Astrocyte (in vitro differentiated cells and primary cell): ENCODE measurements at regions not wholly inside any gene's neighbourhood (a gene's known extent, or its start where the extent isn't known, plus 50 kb on each side); places are given as distances from the start of the nearest gene placed in this dataset.

ENCODE experiments used
- DNase-seq: peaks from one replicate; pipeline ENCODE4 v3.0.0-alpha.2; 2010; ENCODE audit warnings: low read depth
- FAIRE-seq: peaks from 2 replicates; lab custom pipeline; 2011; peaks lifted over from hg19 to GRCh38; lab: Jason Lieb, UNC
- H2AFZ ChIP-seq: 2 replicates; pipeline ENCODE4 v1.6.0; 2012; ENCODE audit warnings: low read depth, low read length, inconsistent platforms
- H3K27ac ChIP-seq: 2 replicates; pipeline ENCODE4 v1.5.1; 2011; ENCODE audit warnings: low read depth, low read length, inconsistent platforms
- H3K27me3 ChIP-seq: 2 replicates; pipeline ENCODE4 v1.6.0; 2011; ENCODE audit warnings: low read length, inconsistent platforms; ENCODE audit not compliant: insufficient read depth
- H3K36me3 ChIP-seq: 2 replicates; pipeline ENCODE4 v1.5.1; 2011; ENCODE audit warnings: low read length, inconsistent platforms; ENCODE audit not compliant: insufficient read depth
- H3K4me1 ChIP-seq: 2 replicates; pipeline ENCODE4 v1.5.1; 2011; ENCODE audit warnings: low read length, inconsistent platforms; ENCODE audit not compliant: insufficient read depth
- H3K4me2 ChIP-seq: 2 replicates; pipeline ENCODE4 v1.6.0; 2012; ENCODE audit warnings: low read length, inconsistent platforms
- H3K4me3 ChIP-seq: 2 replicates; pipeline ENCODE4 v1.5.1; 2011; ENCODE audit warnings: low read depth, mild to moderate bottlenecking, low read length, inconsistent platforms; ENCODE audit not compliant: insufficient read depth
- H3K79me2 ChIP-seq: 2 replicates; pipeline ENCODE4 v1.6.0; 2012; ENCODE audit warnings: mild to moderate bottlenecking, low read length, inconsistent platforms; ENCODE audit not compliant: insufficient read depth
- H3K9ac ChIP-seq: 2 replicates; pipeline ENCODE4 v1.6.0; 2012; ENCODE audit warnings: mild to moderate bottlenecking, low read length, inconsistent platforms
- H3K9me3 ChIP-seq: 2 replicates; pipeline ENCODE4 v1.5.1; 2012; ENCODE audit warnings: low read depth, mild to moderate bottlenecking, low read length, inconsistent platforms; ENCODE audit not compliant: insufficient read depth
- H4K20me1 ChIP-seq: 2 replicates; pipeline ENCODE4 v1.6.0; 2012; ENCODE audit warnings: low read length, inconsistent platforms; ENCODE audit not compliant: insufficient read depth
- H3K27ac Mint-ChIP-seq: one replicate; pipeline ENCODE4 v1.8.0; 2021; ENCODE audit warnings: mild to moderate bottlenecking, mixed read lengths; ENCODE audit not compliant: unreplicated experiment
- H3K27me3 Mint-ChIP-seq: one replicate; pipeline ENCODE4 v1.8.0; 2021; ENCODE audit warnings: low read depth, mixed read lengths; ENCODE audit not compliant: unreplicated experiment
- H3K36me3 Mint-ChIP-seq: one replicate; pipeline ENCODE4 v1.8.0; 2021; ENCODE audit warnings: low read depth, mixed read lengths; ENCODE audit not compliant: unreplicated experiment
- H3K4me1 Mint-ChIP-seq: one replicate; pipeline ENCODE4 v1.8.0; 2021; ENCODE audit warnings: low read depth, mixed read lengths; ENCODE audit not compliant: unreplicated experiment
- H3K4me3 Mint-ChIP-seq: one replicate; pipeline ENCODE4 v1.8.0; 2021; ENCODE audit warnings: mild to moderate bottlenecking, moderate library complexity, mixed read lengths; ENCODE audit not compliant: unreplicated experiment
- H3K9me3 Mint-ChIP-seq: one replicate; pipeline ENCODE4 v1.8.0; 2021; ENCODE audit warnings: mild to moderate bottlenecking, mixed read lengths; ENCODE audit not compliant: unreplicated experiment
- CTCF ChIP-seq: IDR thresholded peaks from 2 replicates; pipeline ENCODE4 v1.5.1; 2011; ENCODE audit warnings: low read depth, mild to moderate bottlenecking, inconsistent platforms, low read length, moderate library complexity; ENCODE audit not compliant: insufficient read depth
- EZH2 ChIP-seq: IDR thresholded peaks from 2 replicates; pipeline ENCODE4 v1.6.1; 2012; ENCODE audit warnings: mild to moderate bottlenecking, low read length, inconsistent platforms; ENCODE audit not compliant: insufficient read depth

GRCh38 chr5:13246053-13246452 lies 698.4 kb downstream of the DNAH5 start:
- Histone ChIP-seq H3K4me3 (no peak overlapping the region), H3K27me3 (no peaks in the 10 kb centered on the region), H3K36me3 (no peaks in the 10 kb centered on the region), H2AFZ (no peak overlapping the region), H3K9ac (no peak overlapping the region), H3K4me2 (no peak overlapping the region), H4K20me1 (no peaks in the 10 kb centered on the region), H3K27ac (no peak overlapping the region), H3K9me3 (peaks cover 4% of the 10 kb centered on the region), H3K4me1 (peaks cover 17% of the 10 kb centered on the region), H3K79me2 (no peaks in the 10 kb centered on the region)
- H3K4me1 Mint-ChIP-seq = peaks cover 37% of the 10 kb centered on the region
- no peak for DNase-seq
- TF ChIP-seq CTCF = no peak
- no peak for TF ChIP-seq EZH2
- no peak overlapping the region for H3K27ac Mint-ChIP-seq
- no peak overlapping the region for H3K4me3 Mint-ChIP-seq
- no peaks in the 10 kb centered on the region for H3K27me3 Mint-ChIP-seq
- H3K36me3 Mint-ChIP-seq = no peaks in the 10 kb centered on the region
- peaks cover 3% of the 10 kb centered on the region for H3K9me3 Mint-ChIP-seq
- no peak for FAIRE-seq

- no peak for TF ChIP-seq CTCF
- no peak for TF ChIP-seq EZH2
- no peaks in the 10 kb centered on the region for H3K36me3 ChIP-seq
- no peak for DNase-seq
- Mint-ChIP-seq H3K4me3 (no peak overlapping the region), H3K36me3 (no peaks in the 10 kb centered on the region), H3K9me3 (peaks cover 7% of the 10 kb centered on the region), H3K27me3 (no peaks in the 10 kb centered on the region), H3K27ac (no peak overlapping the region), H3K4me1 (peaks cover 23% of the 10 kb centered on the region)
- H3K27me3 ChIP-seq = no peaks in the 10 kb centered on the region
- H3K4me1 ChIP-seq = peaks cover under 1% of the 10 kb centered on the region
- no peak overlapping the region for H3K9ac ChIP-seq
- H3K79me2 ChIP-seq = no peaks in the 10 kb centered on the region
- no peaks in the 10 kb centered on the region for H4K20me1 ChIP-seq
- H3K9me3 ChIP-seq = peaks cover 4% of the 10 kb centered on the region
- H3K27ac ChIP-seq = no peak overlapping the region
- no peak for FAIRE-seq
- H3K4me3 ChIP-seq = no peak overlapping the region
- no peak overlapping the region for H3K4me2 ChIP-seq
- H2AFZ ChIP-seq = no peak overlapping the region
These were observed 700.3 kb downstream of the DNAH5 start for GRCh38 chr5:13244151-13244550.

- FAIRE-seq (no peak), DNase-seq (no peak)
- Mint-ChIP-seq H3K9me3 (no peaks in the 10 kb centered on the region), H3K27ac (no peak overlapping the region), H3K36me3 (no peaks in the 10 kb centered on the region), H3K27me3 (no peaks in the 10 kb centered on the region), H3K4me1 (no peaks in the 10 kb centered on the region), H3K4me3 (no peak overlapping the region)
- Histone ChIP-seq H3K9ac (no peak overlapping the region), H3K36me3 (no peaks in the 10 kb centered on the region), H4K20me1 (no peaks in the 10 kb centered on the region), H3K4me3 (no peak overlapping the region), H3K79me2 (no peaks in the 10 kb centered on the region), H3K9me3 (no peaks in the 10 kb centered on the region), H3K4me2 (no peak overlapping the region), H2AFZ (no peak overlapping the region), H3K27ac (no peak overlapping the region), H3K27me3 (no peaks in the 10 kb centered on the region), H3K4me1 (no peaks in the 10 kb centered on the region)
- TF ChIP-seq EZH2 (no peak), CTCF (no peak)
These were observed 717.0 kb downstream of the DNAH5 start for GRCh38 chr5:13227513-13227912.
